Neuron (in vitro differentiated cells): ENCODE measurements at regions not wholly inside any gene's neighbourhood (a gene's known extent, or its start where the extent isn't known, plus 50 kb on each side); places are given as distances from the start of the nearest gene placed in this dataset.
"Not testable (repeated sequence)": the region's sequence is repeated elsewhere in the genome, so short reads cannot be mapped to it uniquely, and the experiment has no call there.

Source experiments
- H2AFZ ChIP-seq: one replicate; pipeline ENCODE4 v1.6.1; 2013; ENCODE audit warnings: low read depth, mild to moderate bottlenecking, inconsistent platforms, low read length, moderate library complexity
- H3K27me3 ChIP-seq: one replicate; pipeline ENCODE4 v1.6.1; 2013; ENCODE audit warnings: low read length; ENCODE audit not compliant: insufficient read depth
- H3K36me3 ChIP-seq: one replicate; pipeline ENCODE4 v1.6.1; 2013; ENCODE audit warnings: low read length; ENCODE audit not compliant: insufficient read depth
- H3K4me1 ChIP-seq: one replicate; pipeline ENCODE4 v1.6.1; 2013; ENCODE audit warnings: low read length; ENCODE audit not compliant: insufficient read depth
- H3K4me3 ChIP-seq: 2 replicates; pipeline ENCODE4 v1.5.1; 2013; ENCODE audit warnings: mild to moderate bottlenecking, low read length, moderate library complexity
- H3K9me3 ChIP-seq: one replicate; pipeline ENCODE4 v1.6.1; 2013; ENCODE audit warnings: low read length

DNA sequence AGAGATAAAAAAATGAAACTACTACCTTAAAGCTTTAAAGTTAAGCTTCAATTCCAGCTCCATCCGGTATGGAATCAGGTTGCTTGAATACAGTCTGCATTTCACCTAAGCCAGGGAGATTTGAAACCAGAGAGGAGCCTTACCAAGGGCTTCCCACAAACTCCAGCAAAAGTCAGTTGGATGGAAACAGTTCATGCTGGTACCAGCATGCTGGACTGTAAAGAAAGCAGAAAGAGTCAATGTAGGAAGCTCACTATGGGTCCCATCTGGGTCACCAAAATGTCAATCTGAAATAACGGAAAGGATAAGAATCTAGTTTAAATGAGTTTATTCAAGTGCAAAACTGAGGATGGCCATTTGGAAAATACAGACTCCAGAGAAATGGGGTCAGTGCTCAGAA is 65.3 kb downstream of the CDO1 start:
- Histone ChIP-seq H3K4me3 (no peak overlapping the region), H3K4me1 (no peaks in the 10 kb centered on the region), H3K27me3 (peaks cover 2% of the 10 kb centered on the region)

DNA sequence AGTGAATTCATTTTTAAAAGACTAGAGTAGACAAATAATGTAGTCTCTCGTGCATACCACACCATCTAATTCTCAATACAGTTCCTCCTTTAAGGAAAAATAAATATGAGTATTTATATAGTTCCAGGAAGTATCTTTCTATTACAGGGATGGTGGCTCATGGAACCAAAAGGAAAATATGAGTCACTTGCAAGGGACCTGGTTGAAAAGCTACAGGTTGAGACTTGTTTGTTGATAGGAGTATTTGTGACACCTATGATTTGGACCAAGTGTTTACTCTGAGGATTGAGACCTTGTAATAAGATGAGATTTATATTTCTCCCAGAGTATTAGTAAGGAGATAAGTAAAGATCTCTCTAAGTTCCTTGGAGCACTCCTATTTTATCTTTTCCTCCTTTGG is 67.4 kb downstream of the CDO1 start:
- peaks cover 2% of the 10 kb centered on the region for H3K27me3 ChIP-seq
- no peaks in the 10 kb centered on the region for H3K9me3 ChIP-seq
- no peaks in the 10 kb centered on the region for H3K4me1 ChIP-seq
- H3K4me3 ChIP-seq, result no peak overlapping the region
- no peaks in the 10 kb centered on the region for H3K36me3 ChIP-seq
- no peak overlapping the region for H2AFZ ChIP-seq

More for the DNA sequence above, 65.3 kb downstream of the CDO1 start:
- Histone ChIP-seq H2AFZ (no peak overlapping the region), H3K36me3 (no peaks in the 10 kb centered on the region), H3K9me3 (no peaks in the 10 kb centered on the region)

DNA sequence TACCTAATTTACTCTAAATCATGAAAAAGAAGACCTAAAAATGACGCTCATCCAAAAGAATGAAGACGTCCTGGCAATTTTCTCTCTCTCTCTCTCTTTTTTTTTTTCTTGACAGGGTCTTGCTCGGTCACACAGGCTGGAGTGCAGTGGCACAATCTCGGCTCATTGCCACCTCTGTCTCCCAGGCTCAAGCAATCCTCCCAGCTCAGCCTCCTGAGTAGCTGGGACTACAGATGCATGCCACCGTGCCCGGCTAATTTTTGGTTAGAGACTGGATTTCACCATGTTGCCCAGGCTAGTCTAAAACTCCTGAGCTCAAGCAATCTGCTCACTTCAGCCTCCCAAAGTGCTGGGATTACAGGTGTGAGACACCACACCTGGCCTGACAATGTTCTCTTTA is 77.2 kb downstream of the CDO1 start:
- H3K4me1 ChIP-seq, result peaks cover 26% of the 10 kb centered on the region
- H3K36me3 ChIP-seq, H3K4me3 ChIP-seq, H3K27me3 ChIP-seq, H2AFZ ChIP-seq, H3K9me3 ChIP-seq: not testable (repeated sequence)

DNA sequence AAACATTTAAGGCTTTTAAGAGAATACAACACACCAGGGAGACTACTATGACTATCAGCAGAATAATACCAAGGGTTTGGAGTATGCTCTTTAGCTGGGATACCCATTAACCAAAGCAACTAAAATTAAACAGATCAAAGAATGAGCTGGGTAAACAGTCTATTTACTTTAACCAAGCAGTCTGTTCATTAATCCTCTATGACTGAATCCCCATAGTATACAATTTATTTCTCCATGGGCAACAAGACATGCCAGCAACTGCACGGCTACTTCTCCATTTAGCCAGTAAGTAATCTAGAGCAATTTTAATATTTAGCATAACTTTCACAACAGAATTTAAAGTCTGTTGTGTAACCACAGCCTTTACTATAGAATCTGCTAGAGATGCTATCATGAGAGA is 77.6 kb downstream of the CDO1 start:
- Histone ChIP-seq H2AFZ (no peak overlapping the region), H3K9me3 (no peaks in the 10 kb centered on the region), H3K36me3 (no peaks in the 10 kb centered on the region), H3K27me3 (no peaks in the 10 kb centered on the region), H3K4me1 (peaks cover 26% of the 10 kb centered on the region), H3K4me3 (no peak overlapping the region)

DNA sequence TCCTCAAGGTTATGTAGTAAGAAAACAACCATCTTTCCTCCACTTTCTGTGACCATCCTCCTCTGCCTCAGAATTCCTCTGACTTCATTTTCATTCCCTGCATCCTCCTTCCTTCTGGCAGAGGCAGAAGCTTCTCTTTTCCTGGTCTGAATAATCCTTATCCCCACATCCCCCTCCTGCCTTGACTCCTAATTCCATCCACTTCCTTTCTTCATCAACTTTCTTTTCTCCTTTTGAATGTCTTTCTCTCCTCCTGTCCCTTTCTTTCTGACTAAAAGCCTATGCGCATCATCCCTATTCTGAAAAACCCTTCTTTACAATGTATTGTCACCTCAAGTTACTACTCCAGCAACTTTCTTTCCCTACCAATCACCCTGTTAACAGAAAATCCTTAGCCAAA is 79.0 kb downstream of the CDO1 start:
- Histone ChIP-seq H3K4me1 (peaks cover 26% of the 10 kb centered on the region), H3K27me3 (no peaks in the 10 kb centered on the region), H3K9me3 (no peaks in the 10 kb centered on the region), H2AFZ (no peak overlapping the region), H3K4me3 (no peak overlapping the region), H3K36me3 (no peaks in the 10 kb centered on the region)

DNA sequence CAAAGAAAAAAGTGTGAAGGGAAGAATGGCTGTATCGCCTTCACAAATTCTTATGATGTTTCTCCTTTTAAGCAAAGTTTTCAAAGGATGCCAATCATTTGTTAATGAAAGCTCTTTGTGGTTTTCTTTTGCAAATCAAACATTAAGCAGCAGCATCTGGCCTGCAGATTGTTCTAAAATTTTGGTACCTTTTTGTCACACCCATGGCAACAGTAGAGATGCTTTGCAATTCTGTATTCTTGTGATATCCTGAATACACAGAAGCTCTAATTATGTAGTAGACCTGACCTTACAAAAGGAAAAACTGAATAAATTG is 79.8 kb downstream of the CDO1 start:
- Histone ChIP-seq H2AFZ (no peak overlapping the region), H3K9me3 (no peaks in the 10 kb centered on the region), H3K27me3 (no peaks in the 10 kb centered on the region), H3K4me3 (no peak overlapping the region), H3K4me1 (peaks cover 26% of the 10 kb centered on the region), H3K36me3 (no peaks in the 10 kb centered on the region)

DNA sequence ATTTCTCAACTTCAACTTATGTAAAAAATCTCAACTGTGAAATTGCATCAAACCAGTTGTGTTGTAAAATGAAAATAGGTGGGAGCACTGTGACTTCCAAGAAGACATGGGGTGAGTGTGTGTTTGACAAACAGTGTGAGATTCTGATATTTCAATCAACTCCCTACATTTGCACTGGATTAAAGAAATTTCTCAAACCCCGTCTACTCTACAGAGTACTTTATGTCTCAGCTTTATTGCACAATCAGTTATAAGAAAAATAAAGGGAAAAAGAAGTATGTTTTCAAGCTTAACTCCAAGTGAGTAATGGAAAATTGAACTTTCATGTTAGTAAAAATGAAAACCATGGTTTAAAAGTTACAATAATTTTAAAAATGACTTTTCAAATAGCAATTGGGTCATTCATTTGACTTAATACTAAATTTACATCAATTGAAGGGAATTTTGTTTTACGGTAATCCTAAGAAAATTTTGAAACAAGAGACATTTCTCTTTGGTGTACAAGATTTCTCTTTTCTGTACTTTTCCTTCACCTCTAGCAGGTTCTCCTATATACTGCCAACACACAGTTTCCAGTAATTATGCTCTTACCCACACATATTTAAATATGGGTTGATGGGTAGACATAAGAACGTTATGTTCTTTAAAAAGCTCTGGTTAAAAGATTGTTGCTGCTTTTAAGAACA is 80.3 kb downstream of the CDO1 start:
- no peak overlapping the region for H3K4me3 ChIP-seq
- H3K36me3 ChIP-seq, result no peaks in the 10 kb centered on the region
- peaks cover 26% of the 10 kb centered on the region for H3K4me1 ChIP-seq
- H3K27me3 ChIP-seq, result no peaks in the 10 kb centered on the region
- no peaks in the 10 kb centered on the region for H3K9me3 ChIP-seq
- H2AFZ ChIP-seq, result peak overlapping the region; percentile 49

DNA sequence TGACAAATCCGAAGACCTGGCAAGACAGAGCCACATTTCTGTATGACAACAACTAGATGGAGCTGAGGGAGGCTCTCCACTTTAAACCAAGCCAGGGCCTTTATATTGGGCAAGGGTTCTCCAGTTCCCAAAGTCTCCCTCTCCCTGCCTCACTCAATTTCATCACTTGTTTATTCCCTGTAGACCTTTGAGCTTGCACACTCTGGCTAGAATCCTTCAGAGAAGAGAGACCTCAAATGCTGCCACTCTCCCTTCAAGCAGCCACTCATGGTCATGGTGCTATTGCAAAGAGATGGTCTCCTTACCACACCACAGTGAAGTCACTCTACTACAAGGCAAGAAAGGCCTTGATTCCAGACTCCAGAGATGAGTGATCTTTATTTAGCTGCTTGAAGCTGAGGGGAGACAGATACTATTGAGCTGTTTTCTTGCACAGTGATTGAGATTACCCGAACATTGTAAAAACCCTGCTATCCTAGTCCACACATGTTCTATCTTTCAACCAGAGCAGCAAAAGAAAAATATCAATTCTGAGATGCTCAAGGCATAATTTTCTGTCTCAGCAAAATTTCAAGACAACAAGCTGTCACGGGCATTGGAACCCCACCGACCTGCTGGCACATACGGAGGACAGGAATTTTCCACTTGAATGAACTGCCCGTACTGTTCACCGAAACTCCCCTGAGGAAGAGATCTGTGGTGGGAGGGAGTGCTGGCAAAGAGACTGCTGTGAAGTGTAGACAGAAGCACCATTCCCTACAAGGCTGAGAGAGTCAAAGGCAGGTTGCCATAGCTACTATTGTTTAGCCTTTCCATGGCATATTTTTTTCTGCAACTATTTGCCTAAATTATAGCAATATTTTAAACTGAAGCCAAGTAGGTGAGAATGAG is 81.1 kb downstream of the CDO1 start:
- peak overlapping the region; percentile 49 for H2AFZ ChIP-seq
- H3K4me1 ChIP-seq, result peaks cover 26% of the 10 kb centered on the region
- no peaks in the 10 kb centered on the region for H3K9me3 ChIP-seq
- no peaks in the 10 kb centered on the region for H3K27me3 ChIP-seq
- no peaks in the 10 kb centered on the region for H3K36me3 ChIP-seq
- H3K4me3 ChIP-seq, result peak overlapping the region; percentile 26

DNA sequence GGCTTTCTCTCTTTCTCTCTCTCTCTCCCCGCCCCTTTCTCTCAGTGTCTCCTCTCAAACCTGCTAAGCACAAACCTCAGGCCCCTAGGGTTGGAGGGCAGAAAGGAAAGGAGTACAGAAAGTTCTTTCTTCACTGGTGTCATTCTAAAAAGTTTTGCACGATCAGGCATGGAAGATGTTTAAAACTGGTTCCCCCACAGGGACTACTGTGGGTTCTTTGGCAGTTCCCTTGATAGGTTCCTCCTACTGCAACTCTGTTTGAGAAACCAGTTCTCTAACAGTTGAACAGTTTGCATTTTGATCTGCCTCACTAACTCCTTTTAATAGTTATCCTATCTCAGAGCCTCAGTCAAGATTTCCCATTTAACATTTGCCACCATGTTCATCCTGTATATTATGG is 82.9 kb downstream of the CDO1 start:
- Histone ChIP-seq H3K4me3 (no peak overlapping the region), H3K36me3 (no peaks in the 10 kb centered on the region), H3K4me1 (peaks cover 26% of the 10 kb centered on the region), H3K9me3 (no peaks in the 10 kb centered on the region), H3K27me3 (no peaks in the 10 kb centered on the region), H2AFZ (no peak overlapping the region)

DNA sequence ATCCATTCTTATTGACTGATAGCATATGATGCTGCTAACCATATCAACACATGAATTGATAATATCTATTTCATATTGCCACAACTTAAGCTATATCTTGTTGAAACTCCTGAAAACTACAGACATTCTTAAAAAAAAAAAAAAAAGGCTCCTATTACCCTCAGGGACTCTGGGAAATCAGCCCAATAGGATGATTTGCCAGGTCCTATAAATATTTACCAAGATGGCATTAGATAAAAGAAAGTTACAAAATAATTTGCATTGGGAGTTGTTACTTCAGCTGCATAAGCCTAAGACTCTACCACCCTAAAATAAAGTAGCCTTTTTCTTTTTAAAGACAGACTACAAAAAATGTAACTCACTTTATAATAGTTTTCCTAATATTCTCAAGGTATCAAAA is 84.4 kb downstream of the CDO1 start:
- H3K36me3 ChIP-seq, result no peaks in the 10 kb centered on the region
- H3K4me1 ChIP-seq, result peaks cover 20% of the 10 kb centered on the region
- no peaks in the 10 kb centered on the region for H3K27me3 ChIP-seq
- no peaks in the 10 kb centered on the region for H3K9me3 ChIP-seq
- H2AFZ ChIP-seq, result no peak overlapping the region
- H3K4me3 ChIP-seq, result no peak overlapping the region

DNA sequence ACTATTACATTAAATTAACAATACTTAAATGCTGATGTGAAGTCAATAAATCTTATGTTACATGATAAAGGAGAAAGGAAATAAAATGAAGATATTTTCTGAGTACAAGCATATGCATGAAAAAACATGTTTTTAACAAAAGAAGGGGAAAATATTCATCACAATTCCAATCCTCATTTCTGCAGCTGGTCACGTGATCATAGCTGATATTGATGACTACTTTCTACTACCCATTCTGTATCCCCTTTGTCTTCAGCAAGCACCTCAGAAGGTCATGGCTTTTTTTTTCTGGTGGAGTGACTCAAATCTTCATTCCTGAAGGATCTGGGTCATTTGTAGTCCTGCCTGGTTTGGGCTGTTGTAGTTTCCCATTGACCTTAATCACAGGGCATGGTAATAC is 90.9 kb downstream of the CDO1 start:
- no peak overlapping the region for H2AFZ ChIP-seq
- no peaks in the 10 kb centered on the region for H3K9me3 ChIP-seq
- no peak overlapping the region for H3K4me3 ChIP-seq
- H3K36me3 ChIP-seq, result no peaks in the 10 kb centered on the region
- no peaks in the 10 kb centered on the region for H3K27me3 ChIP-seq
- H3K4me1 ChIP-seq, result peaks cover 5% of the 10 kb centered on the region

DNA sequence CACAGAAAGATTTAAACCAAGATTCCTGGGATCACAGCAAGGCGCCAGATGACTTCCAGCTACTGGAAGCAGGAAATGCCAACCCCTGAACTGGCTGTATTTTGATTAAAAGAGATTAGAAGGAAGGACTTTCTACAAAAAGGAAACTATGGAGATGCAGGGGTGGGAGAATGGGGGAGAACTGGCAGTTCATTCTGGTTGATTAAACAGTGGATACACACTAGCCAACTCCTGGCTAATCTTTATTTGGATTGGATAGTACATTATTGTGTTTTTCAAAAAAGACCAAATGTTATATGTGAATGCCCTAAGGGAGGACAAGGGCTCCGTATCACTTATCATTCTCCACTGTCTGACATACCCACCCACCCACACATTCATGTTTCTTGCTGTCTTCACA is 93.2 kb downstream of the CDO1 start:
- H2AFZ ChIP-seq, result no peak overlapping the region
- H3K27me3 ChIP-seq, result no peaks in the 10 kb centered on the region
- no peaks in the 10 kb centered on the region for H3K9me3 ChIP-seq
- no peaks in the 10 kb centered on the region for H3K36me3 ChIP-seq
- no peak overlapping the region for H3K4me3 ChIP-seq
- H3K4me1 ChIP-seq, result peaks cover 5% of the 10 kb centered on the region

DNA sequence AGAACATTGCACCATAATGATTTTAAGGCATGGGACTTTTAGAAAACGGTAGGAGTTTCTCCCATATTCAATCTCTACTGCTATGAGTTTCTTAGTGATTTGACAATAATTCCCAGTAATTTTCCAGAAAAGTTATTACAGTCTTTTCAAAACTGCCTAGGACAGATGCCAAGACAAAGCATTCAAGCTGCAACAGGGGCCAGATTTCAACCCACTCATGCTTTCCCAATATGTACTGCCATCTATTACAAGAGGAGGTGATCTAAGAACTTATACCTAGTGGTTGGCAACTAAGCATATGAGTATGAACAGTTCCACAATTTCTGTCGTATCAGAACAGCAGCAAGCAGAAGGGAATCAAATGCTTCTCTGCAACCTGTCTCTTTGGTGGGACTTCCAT is 95.1 kb upstream of the TMED7 start:
- Histone ChIP-seq H3K4me1 (peaks cover 5% of the 10 kb centered on the region), H3K4me3 (no peak overlapping the region), H3K27me3 (no peaks in the 10 kb centered on the region), H2AFZ (no peak overlapping the region), H3K9me3 (no peaks in the 10 kb centered on the region), H3K36me3 (no peaks in the 10 kb centered on the region)
